Esophagus muscularis mucosa (tissue), 3 donors: ENCODE measurements at regions not wholly inside any gene's neighbourhood (a gene's known extent, or its start where the extent isn't known, plus 50 kb on each side); places are given as distances from the start of the nearest gene placed in this dataset.

ENCODE experiments used
- CTCF ChIP-seq, 3 experiments: fragments of 200-600 bp in 2 of 3; fragments of 450-650 bp in 1 of 3; sonication (generic) in 2 of 3; IDR thresholded peaks; one replicate each; pipeline ENCODE4 v1.5.1; 2017 to 2019; ENCODE audit warnings: antibody characterized with exemption in 3 of 3, mild to moderate bottlenecking in 2 of 3, moderate library complexity in 1 of 3
- POLR2A ChIP-seq: fragments of 450-650 bp; IDR thresholded peaks from one replicate; pipeline ENCODE4 v1.6.1; 2017; ENCODE audit warnings: antibody characterized with exemption, moderate library complexity, mild to moderate bottlenecking, low read depth
- POLR2AphosphoS5 ChIP-seq, 2 donors: sonication (generic); formaldehyde crosslinking; IDR thresholded peaks; one replicate each; pipeline ENCODE4 v1.6.1; 2017; ENCODE audit warnings: antibody characterized with exemption in 2 of 2

GRCh38 chr2:125925891-125926546 lies 729.9 kb upstream of the GYPC start:
- TF ChIP-seq CTCF (IDR thresholded peaks at IDR 0.05): no peak
- no peak for TF ChIP-seq POLR2AphosphoS5 (IDR thresholded peaks at IDR 0.05)
- no peak for TF ChIP-seq POLR2A
